Right atrium auricular region (tissue), 2 donors: ENCODE measurements at regions not wholly inside any gene's neighbourhood (a gene's known extent, or its start where the extent isn't known, plus 50 kb on each side); places are given as distances from the start of the nearest gene placed in this dataset.

Source experiments
- DNase-seq: peaks from one replicate; pipeline ENCODE4 v3.0.0-alpha.2; 2019; ENCODE audit warnings: low spot score
- H3K27ac ChIP-seq, 2 donors: fragments of 200-600 bp; sonication (generic); 1 replicate in 1 of 2; 2 replicates in 1 of 2; pipeline ENCODE4 v1.5.1; 2016 to 2019
- H3K27me3 ChIP-seq, 2 donors: fragments of 200-600 bp; sonication (generic); one replicate each; pipeline versions ENCODE4 v1.5.1 to v1.6.0; 2017 to 2019
- H3K36me3 ChIP-seq: fragments of 200-600 bp; sonication (generic); one replicate; pipeline ENCODE4 v1.5.1; 2016
- H3K4me1 ChIP-seq, 2 donors: fragments of 200-600 bp; sonication (generic); one replicate each; pipeline versions ENCODE4 v1.5.1 to v1.6.0; 2017 to 2019
- H3K4me3 ChIP-seq, 2 donors: fragments of 200-600 bp; sonication (generic); 1 replicate in 1 of 2; 2 replicates in 1 of 2; pipeline ENCODE4 v1.5.1; 2017 to 2019; ENCODE audit warnings: mild to moderate bottlenecking in 1 of 2, moderate library complexity in 1 of 2
- H3K9me3 ChIP-seq, 2 donors: fragments of 200-600 bp; sonication (generic); one replicate each; pipeline ENCODE4 v1.5.1; 2019
- CTCF ChIP-seq, 2 donors: fragments of 200-600 bp; sonication (generic); IDR thresholded peaks; one replicate each; pipeline ENCODE4 v1.5.1; 2019; ENCODE audit warnings: antibody characterized with exemption in 2 of 2

GRCh38 chr7:35998481-35998880 is 154.6 kb upstream of the EEPD1 start:
- Histone ChIP-seq H3K27ac (no peak overlapping the region), H3K4me1 (peaks cover 0 to 8% of the 10 kb centered on the region in 2 donors), H3K27me3 (no peaks in the 10 kb centered on the region), H3K9me3 (peaks cover 0 to 5% of the 10 kb centered on the region in 2 donors), H3K36me3 (no peaks in the 10 kb centered on the region), H3K4me3 (no peak overlapping the region)
- TF ChIP-seq CTCF (IDR thresholded peaks at IDR 0.05), result no peak
- no peak for DNase-seq

GRCh38 chr7:36001546-36001945 is 151.5 kb upstream of the EEPD1 start:
- H3K9me3 ChIP-seq, result peaks cover 0 to 5% of the 10 kb centered on the region in 2 donors
- no peak for TF ChIP-seq CTCF (IDR thresholded peaks at IDR 0.05)
- H3K27me3 ChIP-seq, result no peaks in the 10 kb centered on the region
- DNase-seq, result no peak
- no peaks in the 10 kb centered on the region for H3K4me1 ChIP-seq
- H3K36me3 ChIP-seq, result no peaks in the 10 kb centered on the region
- H3K27ac ChIP-seq, result no peak overlapping the region
- H3K4me3 ChIP-seq, result no peak overlapping the region

GRCh38 chr7:36002900-36003299 is 150.2 kb upstream of the EEPD1 start:
- Histone ChIP-seq H3K27me3 (no peaks in the 10 kb centered on the region), H3K9me3 (peaks cover 0 to 5% of the 10 kb centered on the region in 2 donors), H3K27ac (no peak overlapping the region), H3K4me3 (no peak overlapping the region), H3K4me1 (no peaks in the 10 kb centered on the region), H3K36me3 (no peaks in the 10 kb centered on the region)
- no peak for DNase-seq
- no peak for TF ChIP-seq CTCF (IDR thresholded peaks at IDR 0.05)

- no peak overlapping the region for H3K4me3 ChIP-seq
- H3K27me3 ChIP-seq, result no peaks in the 10 kb centered on the region
- H3K9me3 ChIP-seq, result peaks cover 0 to 5% of the 10 kb centered on the region in 2 donors
- TF ChIP-seq CTCF (IDR thresholded peaks at IDR 0.05), result no peak
- no peak for DNase-seq
- H3K4me1 ChIP-seq, result no peaks in the 10 kb centered on the region
- no peak overlapping the region for H3K27ac ChIP-seq
- H3K36me3 ChIP-seq, result no peaks in the 10 kb centered on the region
These were observed 149.7 kb upstream of the EEPD1 start for GRCh38 chr7:36003343-36003742.

- no peaks in the 10 kb centered on the region for H3K4me1 ChIP-seq
- TF ChIP-seq CTCF (IDR thresholded peaks at IDR 0.05), result no peak
- H3K9me3 ChIP-seq, result peaks cover 0 to 5% of the 10 kb centered on the region in 2 donors
- H3K36me3 ChIP-seq, result no peaks in the 10 kb centered on the region
- DNase-seq, result no peak
- no peak overlapping the region for H3K27ac ChIP-seq
- no peak overlapping the region for H3K4me3 ChIP-seq
- no peaks in the 10 kb centered on the region for H3K27me3 ChIP-seq
These were observed 147.8 kb upstream of the EEPD1 start for GRCh38 chr7:36005293-36005692.

- Histone ChIP-seq H3K4me1 (no peaks in the 10 kb centered on the region), H3K36me3 (no peaks in the 10 kb centered on the region), H3K4me3 (no peak overlapping the region), H3K27me3 (no peaks in the 10 kb centered on the region), H3K27ac (no peak overlapping the region), H3K9me3 (peaks cover 0 to 5% of the 10 kb centered on the region in 2 donors)
- no peak for DNase-seq
- TF ChIP-seq CTCF (IDR thresholded peaks at IDR 0.05), result no peak
These were observed 147.2 kb upstream of the EEPD1 start for GRCh38 chr7:36005876-36006275.
